ENCODE measurements at regions not wholly inside any gene's neighbourhood (a gene's known extent, or its start where the extent isn't known, plus 50 kb on each side); places are given as distances from the start of the nearest gene placed in this dataset.

- TF ChIP-seq ZNF232 (CRISPR knock-in tag; IDR thresholded peaks at IDR 0.05) (no peak), FOXP1 (CRISPR knock-in tag; IDR thresholded peaks at IDR 0.05; ENCODE audit: borderline replicate concordance) (no peak), RELA (CRISPR knock-in tag; IDR thresholded peaks at IDR 0.05; ENCODE audit: borderline replicate concordance) (no peak), SMAD3 (CRISPR knock-in tag; IDR thresholded peaks at IDR 0.05; ENCODE audit: borderline replicate concordance) (no peak), NR3C1 (CRISPR knock-in tag; conservative IDR thresholded peaks at IDR 0.05; ENCODE audit: low read depth) (no peak), NFE2L1 (CRISPR knock-in tag; IDR thresholded peaks at IDR 0.05) (no peak)
- TF ChIP-seq, protein P1, sequence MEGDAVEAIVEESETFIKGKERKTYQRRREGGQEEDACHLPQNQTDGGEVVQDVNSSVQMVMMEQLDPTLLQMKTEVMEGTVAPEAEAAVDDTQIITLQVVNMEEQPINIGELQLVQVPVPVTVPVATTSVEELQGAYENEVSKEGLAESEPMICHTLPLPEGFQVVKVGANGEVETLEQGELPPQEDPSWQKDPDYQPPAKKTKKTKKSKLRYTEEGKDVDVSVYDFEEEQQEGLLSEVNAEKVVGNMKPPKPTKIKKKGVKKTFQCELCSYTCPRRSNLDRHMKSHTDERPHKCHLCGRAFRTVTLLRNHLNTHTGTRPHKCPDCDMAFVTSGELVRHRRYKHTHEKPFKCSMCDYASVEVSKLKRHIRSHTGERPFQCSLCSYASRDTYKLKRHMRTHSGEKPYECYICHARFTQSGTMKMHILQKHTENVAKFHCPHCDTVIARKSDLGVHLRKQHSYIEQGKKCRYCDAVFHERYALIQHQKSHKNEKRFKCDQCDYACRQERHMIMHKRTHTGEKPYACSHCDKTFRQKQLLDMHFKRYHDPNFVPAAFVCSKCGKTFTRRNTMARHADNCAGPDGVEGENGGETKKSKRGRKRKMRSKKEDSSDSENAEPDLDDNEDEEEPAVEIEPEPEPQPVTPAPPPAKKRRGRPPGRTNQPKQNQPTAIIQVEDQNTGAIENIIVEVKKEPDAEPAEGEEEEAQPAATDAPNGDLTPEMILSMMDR (IDR thresholded peaks at IDR 0.05) = no peak
- TF ChIP-seq, protein P2, sequence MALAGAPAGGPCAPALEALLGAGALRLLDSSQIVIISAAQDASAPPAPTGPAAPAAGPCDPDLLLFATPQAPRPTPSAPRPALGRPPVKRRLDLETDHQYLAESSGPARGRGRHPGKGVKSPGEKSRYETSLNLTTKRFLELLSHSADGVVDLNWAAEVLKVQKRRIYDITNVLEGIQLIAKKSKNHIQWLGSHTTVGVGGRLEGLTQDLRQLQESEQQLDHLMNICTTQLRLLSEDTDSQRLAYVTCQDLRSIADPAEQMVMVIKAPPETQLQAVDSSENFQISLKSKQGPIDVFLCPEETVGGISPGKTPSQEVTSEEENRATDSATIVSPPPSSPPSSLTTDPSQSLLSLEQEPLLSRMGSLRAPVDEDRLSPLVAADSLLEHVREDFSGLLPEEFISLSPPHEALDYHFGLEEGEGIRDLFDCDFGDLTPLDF (CRISPR knock-in tag; IDR thresholded peaks at IDR 0.05) = no peak
- TF ChIP-seq, protein P3, sequence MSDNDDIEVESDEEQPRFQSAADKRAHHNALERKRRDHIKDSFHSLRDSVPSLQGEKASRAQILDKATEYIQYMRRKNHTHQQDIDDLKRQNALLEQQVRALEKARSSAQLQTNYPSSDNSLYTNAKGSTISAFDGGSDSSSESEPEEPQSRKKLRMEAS (CRISPR knock-in tag; IDR thresholded peaks at IDR 0.05) = no peak
- TF ChIP-seq, protein P4, sequence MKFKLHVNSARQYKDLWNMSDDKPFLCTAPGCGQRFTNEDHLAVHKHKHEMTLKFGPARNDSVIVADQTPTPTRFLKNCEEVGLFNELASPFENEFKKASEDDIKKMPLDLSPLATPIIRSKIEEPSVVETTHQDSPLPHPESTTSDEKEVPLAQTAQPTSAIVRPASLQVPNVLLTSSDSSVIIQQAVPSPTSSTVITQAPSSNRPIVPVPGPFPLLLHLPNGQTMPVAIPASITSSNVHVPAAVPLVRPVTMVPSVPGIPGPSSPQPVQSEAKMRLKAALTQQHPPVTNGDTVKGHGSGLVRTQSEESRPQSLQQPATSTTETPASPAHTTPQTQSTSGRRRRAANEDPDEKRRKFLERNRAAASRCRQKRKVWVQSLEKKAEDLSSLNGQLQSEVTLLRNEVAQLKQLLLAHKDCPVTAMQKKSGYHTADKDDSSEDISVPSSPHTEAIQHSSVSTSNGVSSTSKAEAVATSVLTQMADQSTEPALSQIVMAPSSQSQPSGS (CRISPR knock-in tag; IDR thresholded peaks at IDR 0.05; ENCODE audit: borderline replicate concordance, low read depth) = no peak
Measured at GRCh38 chr5:87210076-87210475, 57.6 kb upstream of the RASA1 start.
